Activated naive CD4-positive, alpha-beta T cell treated with anti-CD3 and anti-CD28 coated beads, Interleukin-2, amount 10 ng/mL, durations not matched to agents 7 days and 5 days (primary cell): ENCODE measurements at regions not wholly inside any gene's neighbourhood (a gene's known extent, or its start where the extent isn't known, plus 50 kb on each side); places are given as distances from the start of the nearest gene placed in this dataset.

Experiments used
- CTCF ChIA-PET: fragments of 350-600 bp; sonication (Branson Sonifier 250); formaldehyde crosslinking; loops from one replicate; lab custom pipeline; 2021; ENCODE audit warnings: antibody characterized with exemption; lab: Charles Lee
- DNase-seq: peaks from one replicate; pipeline ENCODE4 v3.0.0-alpha.2; 2020
- H3K27ac Mint-ChIP-seq: one replicate; pipeline ENCODE4 v1.8.0; 2021; ENCODE audit warnings: mild to moderate bottlenecking, moderate library complexity, mixed read lengths
- H3K27me3 Mint-ChIP-seq: one replicate; pipeline ENCODE4 v1.8.0; 2021; ENCODE audit warnings: mild to moderate bottlenecking, mixed read lengths
- H3K36me3 Mint-ChIP-seq: one replicate; pipeline ENCODE4 v1.8.0; 2021; ENCODE audit warnings: mixed read lengths
- H3K4me1 Mint-ChIP-seq: one replicate; pipeline ENCODE4 v1.8.0; 2021; ENCODE audit warnings: mixed read lengths
- H3K4me3 Mint-ChIP-seq: one replicate; pipeline ENCODE4 v1.8.0; 2021; ENCODE audit warnings: mild to moderate bottlenecking, moderate library complexity, mixed read lengths
- H3K9me3 Mint-ChIP-seq: one replicate; pipeline ENCODE4 v1.8.0; 2021; ENCODE audit warnings: mixed read lengths

GRCh38 chr1:95386371-95386770, 152.4 kb downstream of the RWDD3 start:
- Mint-ChIP-seq H3K27me3 (no peaks in the 10 kb centered on the region), H3K4me1 (no peaks in the 10 kb centered on the region), H3K4me3 (no peak overlapping the region), H3K36me3 (no peaks in the 10 kb centered on the region), H3K9me3 (no peaks in the 10 kb centered on the region), H3K27ac (no peak overlapping the region)
- no peak for DNase-seq
- CTCF ChIA-PET: no interaction called here

GRCh38 chr1:95386915-95387314, 152.9 kb downstream of the RWDD3 start:
- H3K4me3 Mint-ChIP-seq: no peak overlapping the region
- H3K4me1 Mint-ChIP-seq: no peaks in the 10 kb centered on the region
- H3K27me3 Mint-ChIP-seq: no peaks in the 10 kb centered on the region
- H3K27ac Mint-ChIP-seq: no peak overlapping the region
- no peaks in the 10 kb centered on the region for H3K36me3 Mint-ChIP-seq
- H3K9me3 Mint-ChIP-seq: no peaks in the 10 kb centered on the region
- no peak for DNase-seq
- CTCF ChIA-PET: no interaction called here

- no peak for DNase-seq
- Mint-ChIP-seq H3K27me3 (no peaks in the 10 kb centered on the region), H3K9me3 (no peaks in the 10 kb centered on the region), H3K4me3 (no peak overlapping the region), H3K4me1 (no peaks in the 10 kb centered on the region), H3K36me3 (no peaks in the 10 kb centered on the region), H3K27ac (no peak overlapping the region)
- CTCF ChIA-PET: no interaction called here
Observed at GRCh38 chr1:95388031-95388430, 154.0 kb downstream of the RWDD3 start.

- DNase-seq: no peak
- Mint-ChIP-seq H3K36me3 (no peaks in the 10 kb centered on the region), H3K27ac (no peak overlapping the region), H3K4me3 (no peak overlapping the region), H3K9me3 (no peaks in the 10 kb centered on the region), H3K27me3 (no peaks in the 10 kb centered on the region), H3K4me1 (no peaks in the 10 kb centered on the region)
- CTCF ChIA-PET: no interaction called here
Observed at GRCh38 chr1:95393434-95393833, 159.4 kb downstream of the RWDD3 start.

GRCh38 chr1:95396557-95396956, 162.5 kb downstream of the RWDD3 start:
- Mint-ChIP-seq H3K4me3 (no peak overlapping the region), H3K27ac (no peak overlapping the region), H3K36me3 (no peaks in the 10 kb centered on the region), H3K4me1 (no peaks in the 10 kb centered on the region), H3K9me3 (no peaks in the 10 kb centered on the region), H3K27me3 (no peaks in the 10 kb centered on the region)
- CTCF ChIA-PET: interaction anchor here (0.7 kb wide), 1 partner anchor 12 kb away, joined by 3 read pairs; no protein-coding TSS in a partner anchor
- no peak for DNase-seq

- Mint-ChIP-seq H3K4me3 (no peak overlapping the region), H3K9me3 (no peaks in the 10 kb centered on the region), H3K36me3 (no peaks in the 10 kb centered on the region), H3K27me3 (no peaks in the 10 kb centered on the region), H3K4me1 (no peaks in the 10 kb centered on the region), H3K27ac (no peak overlapping the region)
- no peak for DNase-seq
- CTCF ChIA-PET: no interaction called here
Observed at GRCh38 chr1:95402780-95403179, 168.8 kb downstream of the RWDD3 start.

GRCh38 chr1:95406279-95406678, 172.3 kb downstream of the RWDD3 start:
- DNase-seq: no peak
- Mint-ChIP-seq H3K36me3 (no peaks in the 10 kb centered on the region), H3K27ac (no peak overlapping the region), H3K9me3 (no peaks in the 10 kb centered on the region), H3K4me3 (no peak overlapping the region), H3K27me3 (no peaks in the 10 kb centered on the region), H3K4me1 (no peaks in the 10 kb centered on the region)
- CTCF ChIA-PET: no interaction called here

GRCh38 chr1:95407131-95407885, 173.3 kb downstream of the RWDD3 start:
- no peaks in the 10 kb centered on the region for H3K27me3 Mint-ChIP-seq
- H3K4me1 Mint-ChIP-seq: no peaks in the 10 kb centered on the region
- DNase-seq: no peak
- H3K4me3 Mint-ChIP-seq: no peak overlapping the region
- no peak overlapping the region for H3K27ac Mint-ChIP-seq
- no peaks in the 10 kb centered on the region for H3K9me3 Mint-ChIP-seq
- CTCF ChIA-PET: no interaction called here
- H3K36me3 Mint-ChIP-seq: no peaks in the 10 kb centered on the region

GRCh38 chr1:95407886-95408291, 173.9 kb downstream of the RWDD3 start:
- no peaks in the 10 kb centered on the region for H3K4me1 Mint-ChIP-seq
- no peaks in the 10 kb centered on the region for H3K36me3 Mint-ChIP-seq
- no peak overlapping the region for H3K27ac Mint-ChIP-seq
- DNase-seq: no peak
- no peaks in the 10 kb centered on the region for H3K9me3 Mint-ChIP-seq
- H3K4me3 Mint-ChIP-seq: no peak overlapping the region
- H3K27me3 Mint-ChIP-seq: no peaks in the 10 kb centered on the region
- CTCF ChIA-PET: no interaction called here

GRCh38 chr1:95408507-95409136, 174.6 kb downstream of the RWDD3 start:
- no peak overlapping the region for H3K4me3 Mint-ChIP-seq
- CTCF ChIA-PET: no interaction called here
- no peaks in the 10 kb centered on the region for H3K27me3 Mint-ChIP-seq
- H3K27ac Mint-ChIP-seq: no peak overlapping the region
- DNase-seq: no peak
- no peaks in the 10 kb centered on the region for H3K36me3 Mint-ChIP-seq
- H3K4me1 Mint-ChIP-seq: no peaks in the 10 kb centered on the region
- no peaks in the 10 kb centered on the region for H3K9me3 Mint-ChIP-seq

GRCh38 chr1:95409276-95409675, 175.3 kb downstream of the RWDD3 start:
- CTCF ChIA-PET: no interaction called here

GRCh38 chr1:95409901-95410300, 175.9 kb downstream of the RWDD3 start:
- Mint-ChIP-seq H3K27me3 (no peaks in the 10 kb centered on the region), H3K4me3 (no peak overlapping the region), H3K36me3 (no peaks in the 10 kb centered on the region), H3K4me1 (no peaks in the 10 kb centered on the region), H3K27ac (no peak overlapping the region), H3K9me3 (no peaks in the 10 kb centered on the region)
- CTCF ChIA-PET: no interaction called here
- DNase-seq: no peak

More at GRCh38 chr1:95409276-95409675, 175.3 kb downstream of the RWDD3 start:
- no peaks in the 10 kb centered on the region for H3K27me3 Mint-ChIP-seq
- H3K36me3 Mint-ChIP-seq: no peaks in the 10 kb centered on the region
- H3K9me3 Mint-ChIP-seq: no peaks in the 10 kb centered on the region
- no peak overlapping the region for H3K27ac Mint-ChIP-seq
- no peaks in the 10 kb centered on the region for H3K4me1 Mint-ChIP-seq
- H3K4me3 Mint-ChIP-seq: no peak overlapping the region
- DNase-seq: no peak

GRCh38 chr1:95415146-95415545, 181.1 kb downstream of the RWDD3 start:
- Mint-ChIP-seq H3K9me3 (no peaks in the 10 kb centered on the region), H3K27ac (no peak overlapping the region), H3K36me3 (no peaks in the 10 kb centered on the region), H3K4me1 (no peaks in the 10 kb centered on the region), H3K4me3 (no peak overlapping the region), H3K27me3 (no peaks in the 10 kb centered on the region)
- CTCF ChIA-PET: no interaction called here
- DNase-seq: no peak

- H3K9me3 Mint-ChIP-seq: no peaks in the 10 kb centered on the region
- CTCF ChIA-PET: no interaction called here
- no peak overlapping the region for H3K4me3 Mint-ChIP-seq
- H3K27me3 Mint-ChIP-seq: no peaks in the 10 kb centered on the region
- H3K27ac Mint-ChIP-seq: no peak overlapping the region
- no peaks in the 10 kb centered on the region for H3K4me1 Mint-ChIP-seq
- H3K36me3 Mint-ChIP-seq: no peaks in the 10 kb centered on the region
- no peak for DNase-seq
Observed at GRCh38 chr1:95426772-95427171, 192.8 kb downstream of the RWDD3 start.

GRCh38 chr1:95427525-95427924, 193.5 kb downstream of the RWDD3 start:
- Mint-ChIP-seq H3K27ac (no peak overlapping the region), H3K27me3 (no peaks in the 10 kb centered on the region), H3K4me3 (no peak overlapping the region), H3K4me1 (no peaks in the 10 kb centered on the region), H3K9me3 (no peaks in the 10 kb centered on the region), H3K36me3 (no peaks in the 10 kb centered on the region)
- CTCF ChIA-PET: no interaction called here
- DNase-seq: no peak
